ENCODE measurements at regions not wholly inside any gene's neighbourhood (a gene's known extent, or its start where the extent isn't known, plus 50 kb on each side); places are given as distances from the start of the nearest gene placed in this dataset.

GRCh38 chr5:29214839-29215238 is 1978.6 kb upstream of the CDH6 start:
- Histone ChIP-seq H3K27ac (no peak overlapping the region), H3K27me3 (no peaks in the 10 kb centered on the region), H3K4me3 (no peak overlapping the region), H3K9me3 (no peaks in the 10 kb centered on the region), H3K4me1 (ENCODE audit: insufficient read depth) (no peaks in the 10 kb centered on the region), H3K36me3 (no peaks in the 10 kb centered on the region)
- WGBS, 3 donors = 9 to 31% (median 27%) methylated on average over 1 of the region's 1 CpG
- intact Hi-C loops (cut with DNase I) = no loop called here
- DNase-seq = no peak
- TF ChIP-seq, protein P1, sequence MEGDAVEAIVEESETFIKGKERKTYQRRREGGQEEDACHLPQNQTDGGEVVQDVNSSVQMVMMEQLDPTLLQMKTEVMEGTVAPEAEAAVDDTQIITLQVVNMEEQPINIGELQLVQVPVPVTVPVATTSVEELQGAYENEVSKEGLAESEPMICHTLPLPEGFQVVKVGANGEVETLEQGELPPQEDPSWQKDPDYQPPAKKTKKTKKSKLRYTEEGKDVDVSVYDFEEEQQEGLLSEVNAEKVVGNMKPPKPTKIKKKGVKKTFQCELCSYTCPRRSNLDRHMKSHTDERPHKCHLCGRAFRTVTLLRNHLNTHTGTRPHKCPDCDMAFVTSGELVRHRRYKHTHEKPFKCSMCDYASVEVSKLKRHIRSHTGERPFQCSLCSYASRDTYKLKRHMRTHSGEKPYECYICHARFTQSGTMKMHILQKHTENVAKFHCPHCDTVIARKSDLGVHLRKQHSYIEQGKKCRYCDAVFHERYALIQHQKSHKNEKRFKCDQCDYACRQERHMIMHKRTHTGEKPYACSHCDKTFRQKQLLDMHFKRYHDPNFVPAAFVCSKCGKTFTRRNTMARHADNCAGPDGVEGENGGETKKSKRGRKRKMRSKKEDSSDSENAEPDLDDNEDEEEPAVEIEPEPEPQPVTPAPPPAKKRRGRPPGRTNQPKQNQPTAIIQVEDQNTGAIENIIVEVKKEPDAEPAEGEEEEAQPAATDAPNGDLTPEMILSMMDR (IDR thresholded peaks at IDR 0.05) = no peak
- TF ChIP-seq POLR2A (IDR thresholded peaks at IDR 0.05) = no peak
- no peak for TF ChIP-seq EP300 (IDR thresholded peaks at IDR 0.05)

- no peaks in the 10 kb centered on the region for H3K9me3 ChIP-seq
Observed at GRCh38 chr5:29213475-29213874, 1980.0 kb upstream of the CDH6 start.

DNA sequence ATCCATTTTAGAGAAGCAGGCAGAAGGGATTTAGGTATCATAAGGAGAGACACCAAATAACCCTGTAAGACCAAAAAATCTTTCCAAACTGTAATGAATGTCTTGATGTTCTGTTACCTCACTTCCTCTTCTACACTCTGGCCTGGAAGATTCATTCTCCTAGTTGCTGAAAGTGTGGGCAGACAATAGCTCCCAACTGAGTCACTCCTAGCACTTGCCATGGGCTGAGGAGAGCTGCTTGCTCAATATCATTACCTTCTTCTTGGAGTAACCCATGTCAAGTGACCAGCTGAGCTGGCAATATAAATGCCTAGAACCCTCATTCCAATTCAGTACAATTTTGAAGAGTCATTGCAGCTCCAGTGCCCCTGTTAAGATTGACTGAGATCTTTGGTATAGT is 1985.5 kb upstream of the CDH6 start:
- Histone ChIP-seq H3K36me3 (no peaks in the 10 kb centered on the region), H3K4me1 (ENCODE audit: insufficient read depth) (no peaks in the 10 kb centered on the region), H3K27ac (no peak overlapping the region), H3K9me3 (no peaks in the 10 kb centered on the region), H3K27me3 (no peaks in the 10 kb centered on the region), H3K4me3 (no peak overlapping the region)
- intact Hi-C loops (cut with DNase I) = no loop called here
- no peak for DNase-seq
- TF ChIP-seq, protein P1 (IDR thresholded peaks at IDR 0.05) = no peak
- no peak for TF ChIP-seq POLR2A (IDR thresholded peaks at IDR 0.05)
- TF ChIP-seq EP300 (IDR thresholded peaks at IDR 0.05) = no peak

More at GRCh38 chr5:29213475-29213874, 1980.0 kb upstream of the CDH6 start:
- no peaks in the 10 kb centered on the region for H3K4me1 ChIP-seq (ENCODE audit: insufficient read depth)
- intact Hi-C loops (cut with DNase I) = no loop called here
- TF ChIP-seq POLR2A (IDR thresholded peaks at IDR 0.05) = no peak
- TF ChIP-seq EP300 (IDR thresholded peaks at IDR 0.05) = no peak
- TF ChIP-seq, protein P1 (IDR thresholded peaks at IDR 0.05) = no peak
- H3K4me3 ChIP-seq = no peak overlapping the region
- no peaks in the 10 kb centered on the region for H3K36me3 ChIP-seq
- no peak overlapping the region for H3K27ac ChIP-seq
- no peaks in the 10 kb centered on the region for H3K27me3 ChIP-seq
- no peak for DNase-seq
- WGBS, 3 donors = 64 to 71% (median 67%) methylated on average over 3 of the region's 3 CpGs

DNA sequence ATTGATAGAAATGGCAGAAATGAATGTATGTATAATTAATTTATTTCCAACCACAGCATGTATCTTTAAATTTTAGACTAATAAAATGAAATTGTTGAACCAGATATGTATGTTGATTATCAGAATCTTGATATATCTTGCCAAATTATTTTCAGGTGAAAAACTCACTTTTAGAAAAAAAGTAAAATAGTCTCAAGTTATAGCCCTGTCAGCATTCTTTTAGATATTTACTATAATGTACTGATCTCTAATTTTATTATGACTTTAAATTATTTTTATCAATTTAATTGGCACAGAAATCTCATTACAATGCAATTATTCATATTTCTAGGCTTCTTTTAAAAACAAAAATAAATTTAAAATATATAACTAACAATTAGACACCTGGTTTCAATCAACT is 1990.4 kb upstream of the CDH6 start:
- H3K27me3 ChIP-seq = no peaks in the 10 kb centered on the region
- intact Hi-C loops (cut with DNase I) = no loop called here
- no peak overlapping the region for H3K27ac ChIP-seq
- no peaks in the 10 kb centered on the region for H3K9me3 ChIP-seq
- no peaks in the 10 kb centered on the region for H3K36me3 ChIP-seq
- no peak for DNase-seq
- H3K4me1 ChIP-seq (ENCODE audit: insufficient read depth) = no peaks in the 10 kb centered on the region
- H3K4me3 ChIP-seq = no peak overlapping the region
- TF ChIP-seq EP300 (IDR thresholded peaks at IDR 0.05) (no peak), POLR2A (IDR thresholded peaks at IDR 0.05) (no peak)
- TF ChIP-seq, protein P1 (IDR thresholded peaks at IDR 0.05) = no peak

Data from ovary (tissue), 7 donors.